GM18519 (cell line): ENCODE measurements at regions not wholly inside any gene's neighbourhood (a gene's known extent, or its start where the extent isn't known, plus 50 kb on each side); places are given as distances from the start of the nearest gene placed in this dataset.

Experiments
- ATAC-seq: cut with Tn5 transposase; IDR thresholded peaks from one replicate; pipeline ENCODE4 v1.9.1; 2021; ENCODE audit warnings: mild to moderate bottlenecking, moderate library complexity; ENCODE audit not compliant: unreplicated experiment, low FRiP score

- no peak for ATAC-seq
Measured at GRCh38 chr4:54933579-54933978, 191.8 kb downstream of the KDR start.

- ATAC-seq = no peak
Measured at GRCh38 chr4:54930226-54930625, 195.2 kb downstream of the KDR start.

GRCh38 chr4:54929459-54929858 is 195.9 kb downstream of the KDR start:
- no peak for ATAC-seq

GRCh38 chr4:54924891-54925290 is 200.5 kb downstream of the KDR start:
- no peak for ATAC-seq

GRCh38 chr4:54915276-54915675 is 210.1 kb downstream of the KDR start:
- no peak for ATAC-seq

GRCh38 chr4:54914781-54915180 is 210.6 kb downstream of the KDR start:
- no peak for ATAC-seq

- ATAC-seq = no peak
Measured at GRCh38 chr4:54913751-54914526, 211.5 kb downstream of the KDR start.

GRCh38 chr4:54912155-54912554 is 213.2 kb downstream of the KDR start:
- ATAC-seq = no peak

- no peak for ATAC-seq
Measured at GRCh38 chr4:54909961-54910360, 215.4 kb downstream of the KDR start.

- no peak for ATAC-seq
Measured at GRCh38 chr4:54908763-54909162, 216.6 kb downstream of the KDR start.

- no peak for ATAC-seq
Measured at GRCh38 chr4:54904953-54905352, 220.4 kb downstream of the KDR start.

GRCh38 chr4:54902976-54903375 is 222.4 kb downstream of the KDR start:
- no peak for ATAC-seq

GRCh38 chr4:54902271-54902670 is 223.1 kb downstream of the KDR start:
- ATAC-seq = no peak

- no peak for ATAC-seq
Measured at GRCh38 chr4:54901202-54901601, 224.2 kb downstream of the KDR start.

GRCh38 chr4:54898656-54899340 is 226.6 kb downstream of the KDR start:
- no peak for ATAC-seq

- ATAC-seq = no peak
Measured at GRCh38 chr4:54898056-54898562, 227.3 kb downstream of the KDR start.

- no peak for ATAC-seq
Measured at GRCh38 chr4:54897590-54897989, 227.8 kb downstream of the KDR start.

- ATAC-seq = no peak
Measured at GRCh38 chr4:54882616-54883015, 224.9 kb downstream of the KIT start.

GRCh38 chr4:54879576-54879975 is 221.8 kb downstream of the KIT start:
- ATAC-seq = no peak

- no peak for ATAC-seq
Measured at GRCh38 chr4:54877006-54877405, 219.2 kb downstream of the KIT start.

- no peak for ATAC-seq
Measured at GRCh38 chr4:54872261-54872660, 214.5 kb downstream of the KIT start.
